ENCODE measurements at regions not wholly inside any gene's neighbourhood (a gene's known extent, or its start where the extent isn't known, plus 50 kb on each side); places are given as distances from the start of the nearest gene placed in this dataset.
"Not testable (repeated sequence)": the region's sequence is repeated elsewhere in the genome, so short reads cannot be mapped to it uniquely, and the experiment has no call there.

- H3K9me3 Mint-ChIP-seq, H3K27me3 Mint-ChIP-seq, H3K36me3 Mint-ChIP-seq, H3K4me1 Mint-ChIP-seq, H3K4me3 Mint-ChIP-seq, H3K27ac Mint-ChIP-seq: not testable (repeated sequence)
Observed at GRCh38 chrX:140633105-140633504, 76.5 kb upstream of the LINC00632 start.

- Mint-ChIP-seq H3K36me3 (no peaks in the 10 kb centered on the region), H3K9me3 (peaks cover 0 to 5% (median 1%) of the 10 kb centered on the region in 3 donors), H3K4me3 (no peak overlapping the region), H3K27ac (no peak overlapping the region), H3K4me1 (no peaks in the 10 kb centered on the region), H3K27me3 (no peaks in the 10 kb centered on the region)
Observed at GRCh38 chrX:140608111-140608510, 101.4 kb upstream of the LINC00632 start.

GRCh38 chrX:140602140-140602539, 97.3 kb upstream of the SOX3 start:
- Mint-ChIP-seq H3K9me3 (peaks cover 0 to 5% (median 1%) of the 10 kb centered on the region in 3 donors), H3K27ac (no peak overlapping the region), H3K4me1 (no peaks in the 10 kb centered on the region), H3K27me3 (no peaks in the 10 kb centered on the region), H3K36me3 (no peaks in the 10 kb centered on the region), H3K4me3 (no peak overlapping the region)

- H3K4me3 Mint-ChIP-seq: no peak overlapping the region
- no peak overlapping the region for H3K27ac Mint-ChIP-seq
- H3K36me3 Mint-ChIP-seq: no peaks in the 10 kb centered on the region
- H3K9me3 Mint-ChIP-seq: peaks cover 0 to 5% (median 0%) of the 10 kb centered on the region in 3 donors
- H3K27me3 Mint-ChIP-seq: no peaks in the 10 kb centered on the region
- H3K4me1 Mint-ChIP-seq: no peaks in the 10 kb centered on the region
Observed at GRCh38 chrX:140599851-140600250, 95.0 kb upstream of the SOX3 start.

GRCh38 chrX:140589657-140590056, 84.8 kb upstream of the SOX3 start:
- no peaks in the 10 kb centered on the region for H3K27me3 Mint-ChIP-seq
- no peak overlapping the region for H3K27ac Mint-ChIP-seq
- H3K9me3 Mint-ChIP-seq: peaks cover 1 to 2% (median 1%) of the 10 kb centered on the region in 3 donors
- H3K4me3 Mint-ChIP-seq: no peak overlapping the region
- no peaks in the 10 kb centered on the region for H3K4me1 Mint-ChIP-seq
- H3K36me3 Mint-ChIP-seq: no peaks in the 10 kb centered on the region

- H3K9me3 Mint-ChIP-seq: peaks cover 1 to 3% (median 2%) of the 10 kb centered on the region in 3 donors
- H3K27me3 Mint-ChIP-seq: no peaks in the 10 kb centered on the region
- H3K4me3 Mint-ChIP-seq: no peak overlapping the region
- no peaks in the 10 kb centered on the region for H3K4me1 Mint-ChIP-seq
- H3K36me3 Mint-ChIP-seq: no peaks in the 10 kb centered on the region
- H3K27ac Mint-ChIP-seq: no peak overlapping the region
Observed at GRCh38 chrX:140586951-140587350, 82.1 kb upstream of the SOX3 start.

GRCh38 chrX:140580478-140580877, 75.6 kb upstream of the SOX3 start:
- peaks cover 1 to 3% (median 2%) of the 10 kb centered on the region in 3 donors for H3K9me3 Mint-ChIP-seq
- H3K4me1 Mint-ChIP-seq: no peaks in the 10 kb centered on the region
- no peak overlapping the region for H3K27ac Mint-ChIP-seq
- no peaks in the 10 kb centered on the region for H3K36me3 Mint-ChIP-seq
- H3K4me3 Mint-ChIP-seq: no peak overlapping the region
- H3K27me3 Mint-ChIP-seq: no peaks in the 10 kb centered on the region

- Mint-ChIP-seq H3K36me3 (no peaks in the 10 kb centered on the region), H3K4me1 (peaks cover 0 to 4% (median 0%) of the 10 kb centered on the region in 3 donors), H3K27ac (no peak overlapping the region), H3K9me3 (no peaks in the 10 kb centered on the region), H3K27me3 (no peaks in the 10 kb centered on the region), H3K4me3 (peak overlapping the region in 1 of 4 donors; percentile 2)
Observed at GRCh38 chrX:140572724-140573123, 67.9 kb upstream of the SOX3 start.

GRCh38 chrX:140563893-140564292, 59.0 kb upstream of the SOX3 start:
- peaks cover 1 to 7% (median 5%) of the 10 kb centered on the region in 3 donors for H3K9me3 Mint-ChIP-seq

More at GRCh38 chrX:140563893-140564292, 59.0 kb upstream of the SOX3 start:
- Mint-ChIP-seq H3K36me3 (no peaks in the 10 kb centered on the region), H3K4me3 (no peak overlapping the region), H3K4me1 (no peaks in the 10 kb centered on the region), H3K27ac (no peak overlapping the region), H3K27me3 (no peaks in the 10 kb centered on the region)

Measured in IgD-negative memory B cell (primary cell).